Sciatic nerve (tissue), 2 donors: ENCODE measurements at regions not wholly inside any gene's neighbourhood (a gene's known extent, or its start where the extent isn't known, plus 50 kb on each side); places are given as distances from the start of the nearest gene placed in this dataset.

Source experiments
- ATAC-seq: fragments of 200-7000 bp; cut with Tn5 transposase; one replicate; pipeline ENCODE4 v1.9.1; 2020; ENCODE audit warnings: mild to moderate bottlenecking, moderate library complexity
- DNase-seq: peaks from one replicate; pipeline ENCODE4 v3.0.0-alpha.2; 2020; ENCODE audit warnings: low spot score
- intact Hi-C: fragments of 100-400 bp; cut with DNase I; formaldehyde crosslinking; loops from one replicate; pipeline ENCODE4 v1.14.2; 2022
- donor health status: DM: no; HTN: no; CAD: no.
- donor health status: DM: no; HTN: no; CAD: no.

GRCh38 chr9:131809941-131810344, 70.1 kb upstream of the RAPGEF1 start:
- no peak for ATAC-seq
- intact Hi-C loops, result no loop called here
- no peak for DNase-seq

GRCh38 chr9:131808291-131808690, 68.4 kb upstream of the RAPGEF1 start:
- intact Hi-C loops, result no loop called here
- ATAC-seq (no peak), DNase-seq (no peak)

DNA sequence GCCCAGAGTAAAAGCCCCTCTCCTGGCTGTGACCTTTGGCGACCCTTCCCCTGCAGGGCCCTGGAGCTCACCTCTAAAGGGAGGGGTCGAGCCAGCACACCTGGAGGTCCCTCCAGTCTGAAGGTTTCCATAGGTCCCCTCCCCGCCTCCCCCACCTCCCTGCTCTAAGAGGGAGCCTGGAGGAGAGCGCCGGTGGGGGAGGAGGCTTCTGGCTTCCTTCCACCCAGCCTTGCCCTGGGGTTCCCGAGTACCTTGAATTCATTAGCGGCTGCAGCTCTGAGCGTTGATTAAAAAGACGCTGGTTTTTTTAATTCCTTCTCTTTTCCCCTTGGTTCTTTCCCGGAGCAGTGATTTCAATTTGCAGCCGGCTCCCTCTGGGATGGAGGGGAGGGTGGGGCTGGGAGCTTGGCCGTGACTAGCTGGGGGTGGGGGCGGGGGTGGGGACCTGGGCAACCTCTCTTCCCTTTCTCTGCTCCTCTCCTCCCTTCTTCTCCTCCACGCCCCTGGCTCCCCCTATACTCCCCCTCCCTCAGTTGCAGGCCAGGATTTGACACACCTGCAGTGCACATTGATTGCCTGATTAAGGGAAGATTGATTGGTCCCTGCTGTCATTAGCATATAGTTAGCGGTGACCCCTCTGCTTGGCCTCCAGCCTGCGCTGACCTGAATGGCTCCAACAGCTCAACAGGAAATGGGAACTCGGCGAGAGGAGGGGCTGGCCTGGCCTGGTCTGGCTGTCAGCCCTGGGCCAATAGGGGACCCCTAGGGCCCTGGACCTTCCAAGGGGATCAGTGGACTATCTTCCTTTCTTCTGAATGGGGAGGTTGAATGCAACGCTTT, 67.5 kb upstream of the RAPGEF1 start:
- ATAC-seq (no peak), DNase-seq (no peak)
- intact Hi-C loops, result no loop called here

GRCh38 chr9:131805803-131806202, 65.9 kb upstream of the RAPGEF1 start:
- ATAC-seq (no peak), DNase-seq (no peak)
- intact Hi-C loops, result no loop called here

- intact Hi-C loops, result no loop called here
- ATAC-seq (no peak), DNase-seq (no peak)
Measured at GRCh38 chr9:131804826-131805225, 65.0 kb upstream of the RAPGEF1 start.

DNA sequence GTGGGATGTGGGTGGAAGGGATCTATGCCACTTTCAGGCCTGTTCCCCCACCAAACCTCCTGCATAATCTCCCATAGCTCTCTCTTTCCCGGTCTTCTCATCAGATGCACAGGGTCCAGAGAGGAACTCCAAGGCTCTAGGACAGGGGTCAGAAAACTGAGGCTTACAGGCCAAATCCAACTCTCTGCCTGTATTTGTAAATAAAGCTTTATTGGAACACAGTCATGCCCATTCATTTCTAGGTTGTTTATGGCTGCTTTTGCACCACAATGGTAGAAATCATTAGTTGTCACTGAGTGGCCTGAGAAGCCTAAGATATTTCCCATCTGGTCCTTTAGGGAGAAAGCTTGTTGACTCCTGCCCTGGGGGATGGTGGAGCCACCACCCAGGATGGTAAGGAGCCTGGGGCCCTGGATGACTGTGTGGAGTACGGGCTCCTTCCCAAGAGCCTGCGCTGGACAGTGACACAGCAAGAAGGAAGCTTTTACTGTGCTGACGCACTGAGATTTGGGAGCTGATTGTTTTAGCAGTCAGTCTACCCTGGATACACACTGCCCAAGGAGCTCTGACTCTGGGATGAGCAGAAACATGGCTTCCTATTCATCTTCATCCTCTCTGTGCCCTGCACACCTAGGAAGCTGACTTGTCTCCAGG, 64.0 kb upstream of the RAPGEF1 start:
- no peak for ATAC-seq
- intact Hi-C loops, result no loop called here

GRCh38 chr9:131801810-131802209, 61.9 kb upstream of the RAPGEF1 start:
- no peak for ATAC-seq
- intact Hi-C loops, result no loop called here
- DNase-seq, result no peak

More for the DNA sequence above, 64.0 kb upstream of the RAPGEF1 start:
- no peak for DNase-seq

- ATAC-seq (no peak), DNase-seq (no peak)
- intact Hi-C loops, result no loop called here
Measured at GRCh38 chr9:131800843-131801242, 61.0 kb upstream of the RAPGEF1 start.

- no peak for ATAC-seq
- intact Hi-C loops, result no loop called here
- no peak for DNase-seq
Measured at GRCh38 chr9:131800366-131800765, 60.5 kb upstream of the RAPGEF1 start.

GRCh38 chr9:131799177-131799823, 59.4 kb upstream of the RAPGEF1 start:
- ATAC-seq (no peak), DNase-seq (peak; percentile 66)
- intact Hi-C loops, result no loop called here

DNA sequence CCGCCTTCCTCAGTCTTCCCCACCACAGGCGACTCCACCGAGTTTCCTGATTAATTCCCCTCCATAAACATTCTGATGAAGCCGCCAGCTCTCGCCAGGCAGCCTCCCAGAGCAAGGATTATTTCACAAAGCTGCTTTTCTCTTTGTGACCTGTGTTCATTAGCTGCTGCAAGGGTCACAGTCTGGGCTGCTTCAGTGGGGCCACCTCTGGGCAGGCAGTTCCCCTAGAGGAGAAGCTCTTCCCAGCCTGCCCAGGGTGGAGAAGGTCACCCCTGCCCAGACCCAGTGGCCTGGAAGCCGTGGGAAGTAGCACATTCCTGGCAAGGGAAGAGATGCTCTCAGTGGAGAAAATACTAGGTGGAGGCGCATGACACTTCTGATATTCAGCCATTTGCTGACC, 58.4 kb upstream of the RAPGEF1 start:
- intact Hi-C loops, result no loop called here
- DNase-seq (no peak), ATAC-seq (no peak)

DNA sequence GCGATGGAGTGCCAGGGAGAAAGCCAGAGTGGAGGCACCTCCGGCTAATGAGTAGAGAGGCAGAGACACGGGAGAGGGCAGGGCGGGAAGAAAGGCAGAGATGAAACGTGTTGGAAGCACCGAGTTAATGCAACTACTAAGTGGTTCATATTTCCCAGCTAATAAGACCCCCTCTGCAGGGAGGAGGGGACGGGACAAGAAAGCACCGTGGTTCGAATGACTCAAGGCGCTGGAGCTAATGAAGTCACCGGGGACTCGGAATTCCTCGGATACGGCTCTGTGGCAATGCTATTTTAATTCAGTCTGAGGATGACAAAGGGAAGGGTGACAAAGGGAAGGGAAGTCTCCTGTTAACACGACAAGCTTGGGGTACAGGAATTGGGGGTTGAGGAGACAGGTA, 54.5 kb upstream of the RAPGEF1 start:
- ATAC-seq (no peak), DNase-seq (no peak)
- intact Hi-C loops, result no loop called here

- ATAC-seq, result no peak
- intact Hi-C loops, result no loop called here
- no peak for DNase-seq
Measured at GRCh38 chr9:131791542-131792254, 51.8 kb upstream of the RAPGEF1 start.
